HEK293 (cell line): ENCODE measurements at regions not wholly inside any gene's neighbourhood (a gene's known extent, or its start where the extent isn't known, plus 50 kb on each side); places are given as distances from the start of the nearest gene placed in this dataset.

Experiments
- CTCF ChIA-PET: fragments of 350-600 bp; formaldehyde crosslinking; extraction: SDS; loops from one replicate; lab custom pipeline; 2021; ENCODE audit warnings: antibody characterized with exemption; lab: Yijun Ruan, JAX
- POLR2A ChIA-PET: fragments of 300-600 bp; formaldehyde crosslinking; extraction: SDS; loops from one replicate; lab custom pipeline; 2020; ENCODE audit warnings: antibody characterized with exemption, inconsistent platforms; lab: Yijun Ruan, JAX
- H3K27ac ChIP-seq: fragments of 200-500 bp; sonication (Bioruptor generic); 2 replicates; pipeline ENCODE4 v1.5.1; 2014; ENCODE audit warnings: low read depth, low read length, control low read depth, inconsistent platforms; ENCODE audit errors: extremely low read depth
- H3K36me3 ChIP-seq, 2 experiments: fragments of 200-500 bp in 1 of 2; sonication (Bioruptor generic) in 1 of 2; 1 replicate in 1 of 2; 2 replicates in 1 of 2; pipeline ENCODE4 v1.5.1; 2014 to 2017; ENCODE audit warnings: inconsistent platforms in 2 of 2, low read length in 2 of 2; ENCODE audit not compliant: control insufficient read depth in 2 of 2, insufficient read depth in 1 of 2
- H3K4me1 ChIP-seq: fragments of 200-500 bp; sonication (Bioruptor generic); 2 replicates; pipeline ENCODE4 v1.5.1; 2014; ENCODE audit warnings: mild to moderate bottlenecking, low read length, inconsistent platforms; ENCODE audit not compliant: control insufficient read depth, insufficient read depth
- H3K4me3 ChIP-seq: 2 replicates; pipeline ENCODE4 v1.5.1; 2011; ENCODE audit warnings: low read depth, mild to moderate bottlenecking, control low read depth, low read length, moderate library complexity
- H3K9me3 ChIP-seq: fragments of 200-500 bp; sonication (Bioruptor generic); 2 replicates; pipeline ENCODE4 v1.5.1; 2014; ENCODE audit warnings: low read depth, low read length, inconsistent platforms; ENCODE audit not compliant: control insufficient read depth, insufficient read depth
- GFI1B ChIP-seq: fragments of 450-650 bp; formaldehyde crosslinking; IDR thresholded peaks from 2 replicates; pipeline ENCODE4 v1.5.1; 2016; ENCODE audit warnings: missing biosample characterization, missing genetic modification characterization
- HOXD13 ChIP-seq: sonication (generic); formaldehyde crosslinking; IDR thresholded peaks from 2 replicates; pipeline ENCODE4 v1.8.0; 2022; ENCODE audit warnings: missing genetic modification reagents, borderline replicate concordance
- KLF9 ChIP-seq: fragments of 450-650 bp; formaldehyde crosslinking; IDR thresholded peaks from 2 replicates; pipeline ENCODE4 v1.5.1; 2016; ENCODE audit warnings: missing biosample characterization, missing genetic modification characterization, low read depth
- MEIS1 ChIP-seq: sonication (generic); formaldehyde crosslinking; IDR thresholded peaks from 2 replicates; pipeline ENCODE4 v1.8.1; 2022; ENCODE audit warnings: missing genetic modification reagents, mild to moderate bottlenecking, borderline replicate concordance
- TCF7L2 ChIP-seq: IDR thresholded peaks from 2 replicates; pipeline ENCODE4 v1.6.1; 2011; ENCODE audit warnings: low read depth, mild to moderate bottlenecking, inconsistent platforms, low read length, moderate library complexity, borderline replicate concordance
- ZBTB10 ChIP-seq: fragments of 450-650 bp; formaldehyde crosslinking; IDR thresholded peaks from 2 replicates; pipeline ENCODE4 v1.5.1; 2016; ENCODE audit warnings: missing biosample characterization, missing genetic modification characterization
- ZBTB17 ChIP-seq: fragments of 450-650 bp; formaldehyde crosslinking; IDR thresholded peaks from 2 replicates; pipeline ENCODE4 v1.5.1; 2016; ENCODE audit warnings: missing biosample characterization, missing genetic modification characterization
- ZFP3 ChIP-seq: fragments of 450-650 bp; formaldehyde crosslinking; IDR thresholded peaks from 2 replicates; pipeline ENCODE4 v1.5.1; 2016; ENCODE audit warnings: low read depth, missing biosample characterization, missing genetic modification characterization
- ZFP69B ChIP-seq: fragments of 450-650 bp; formaldehyde crosslinking; IDR thresholded peaks from 2 replicates; pipeline ENCODE4 v1.5.1; 2016; ENCODE audit warnings: missing biosample characterization, missing genetic modification characterization
- ZNF133 ChIP-seq: fragments of 450-650 bp; formaldehyde crosslinking; IDR thresholded peaks from 2 replicates; pipeline ENCODE4 v1.5.1; 2016; ENCODE audit warnings: missing biosample characterization, missing genetic modification characterization
- ZNF138 ChIP-seq: fragments of 450-650 bp; formaldehyde crosslinking; IDR thresholded peaks from 2 replicates; pipeline ENCODE4 v1.5.1; 2016; ENCODE audit warnings: missing biosample characterization, missing genetic modification characterization, borderline replicate concordance
- ZNF140 ChIP-seq: fragments of 450-650 bp; formaldehyde crosslinking; IDR thresholded peaks from 2 replicates; pipeline ENCODE4 v1.5.1; 2016; ENCODE audit warnings: missing biosample characterization, missing genetic modification characterization
- ZNF18 ChIP-seq: fragments of 450-650 bp; formaldehyde crosslinking; IDR thresholded peaks from 2 replicates; pipeline ENCODE4 v1.5.1; 2016; ENCODE audit warnings: missing biosample characterization, missing genetic modification characterization
- ZNF221 ChIP-seq: fragments of 450-650 bp; formaldehyde crosslinking; IDR thresholded peaks from 2 replicates; pipeline ENCODE4 v1.5.1; 2017; ENCODE audit warnings: missing biosample characterization, missing genetic modification characterization, borderline replicate concordance
- ZNF292 ChIP-seq: fragments of 450-650 bp; formaldehyde crosslinking; IDR thresholded peaks from 2 replicates; pipeline ENCODE4 v1.5.1; 2016; ENCODE audit warnings: low read depth, missing biosample characterization, missing genetic modification characterization, borderline replicate concordance
- ZNF416 ChIP-seq: fragments of 450-650 bp; formaldehyde crosslinking; IDR thresholded peaks from 2 replicates; pipeline ENCODE4 v1.5.1; 2016; ENCODE audit warnings: missing biosample characterization, missing genetic modification characterization
- ZNF426 ChIP-seq: fragments of 450-650 bp; formaldehyde crosslinking; IDR thresholded peaks from 2 replicates; pipeline ENCODE4 v1.5.1; 2017; ENCODE audit warnings: missing biosample characterization, missing genetic modification characterization, mild to moderate bottlenecking, inconsistent platforms, moderate library complexity
- ZNF521 ChIP-seq: fragments of 450-650 bp; formaldehyde crosslinking; IDR thresholded peaks from 2 replicates; pipeline ENCODE4 v1.5.1; 2017; ENCODE audit warnings: missing biosample characterization, mild to moderate bottlenecking, missing genetic modification characterization
- ZNF621 ChIP-seq: fragments of 450-650 bp; formaldehyde crosslinking; IDR thresholded peaks from 2 replicates; pipeline ENCODE4 v1.5.1; 2017; ENCODE audit warnings: missing biosample characterization, missing genetic modification characterization
- ZNF654 ChIP-seq: fragments of 450-650 bp; formaldehyde crosslinking; IDR thresholded peaks from 2 replicates; pipeline ENCODE4 v1.5.1; 2016; ENCODE audit warnings: low read depth, missing biosample characterization, missing genetic modification characterization
- ZNF777 ChIP-seq: fragments of 450-650 bp; formaldehyde crosslinking; IDR thresholded peaks from 2 replicates; pipeline ENCODE4 v1.5.1; 2017; ENCODE audit warnings: missing biosample characterization, missing genetic modification characterization, borderline replicate concordance
- ZNF830 ChIP-seq: fragments of 450-650 bp; IDR thresholded peaks from 2 replicates; pipeline ENCODE4 v1.5.0; 2018; ENCODE audit warnings: missing biosample characterization, missing genetic modification characterization, low read depth, mild to moderate bottlenecking, moderate library complexity
- ZSCAN5A ChIP-seq: fragments of 450-650 bp; formaldehyde crosslinking; IDR thresholded peaks from 2 replicates; pipeline ENCODE4 v1.5.1; 2016; ENCODE audit warnings: missing biosample characterization, missing genetic modification characterization
- TF ChIP-seq, protein P1 (sequence below): fragments of 450-650 bp; IDR thresholded peaks from 2 replicates; pipeline ENCODE4 v1.5.1; 2018; ENCODE audit warnings: missing biosample characterization, missing genetic modification characterization

- no peak overlapping the region for H3K4me3 ChIP-seq
- no peaks in the 10 kb centered on the region for H3K4me1 ChIP-seq
- POLR2A ChIA-PET = no interaction called here
- no peaks in the 10 kb centered on the region for H3K36me3 ChIP-seq
- TF ChIP-seq ZNF138 (tag by site-specific recombination) (no peak), ZFP3 (tag by site-specific recombination) (no peak), KLF9 (tag by site-specific recombination) (no peak), TCF7L2 (no peak), ZNF416 (tag by site-specific recombination) (no peak), ZNF292 (tag by site-specific recombination) (no peak), MEIS1 (no peak), ZNF221 (tag by site-specific recombination) (no peak), GFI1B (tag by site-specific recombination) (no peak), ZBTB17 (tag by site-specific recombination) (no peak), ZNF426 (tag by site-specific recombination) (no peak), ZBTB10 (tag by site-specific recombination) (no peak), ZNF140 (tag by site-specific recombination) (no peak), ZNF654 (tag by site-specific recombination) (no peak), ZNF521 (tag by site-specific recombination) (no peak), ZNF621 (tag by site-specific recombination) (no peak), HOXD13 (no peak), ZFP69B (tag by site-specific recombination) (no peak)
- TF ChIP-seq, protein P1, sequence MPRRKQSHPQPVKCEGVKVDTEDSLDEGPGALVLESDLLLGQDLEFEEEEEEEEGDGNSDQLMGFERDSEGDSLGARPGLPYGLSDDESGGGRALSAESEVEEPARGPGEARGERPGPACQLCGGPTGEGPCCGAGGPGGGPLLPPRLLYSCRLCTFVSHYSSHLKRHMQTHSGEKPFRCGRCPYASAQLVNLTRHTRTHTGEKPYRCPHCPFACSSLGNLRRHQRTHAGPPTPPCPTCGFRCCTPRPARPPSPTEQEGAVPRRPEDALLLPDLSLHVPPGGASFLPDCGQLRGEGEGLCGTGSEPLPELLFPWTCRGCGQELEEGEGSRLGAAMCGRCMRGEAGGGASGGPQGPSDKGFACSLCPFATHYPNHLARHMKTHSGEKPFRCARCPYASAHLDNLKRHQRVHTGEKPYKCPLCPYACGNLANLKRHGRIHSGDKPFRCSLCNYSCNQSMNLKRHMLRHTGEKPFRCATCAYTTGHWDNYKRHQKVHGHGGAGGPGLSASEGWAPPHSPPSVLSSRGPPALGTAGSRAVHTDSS = no peak
- H3K27ac ChIP-seq = no peak overlapping the region
- CTCF ChIA-PET = no interaction called here
- H3K9me3 ChIP-seq = no peaks in the 10 kb centered on the region
These were observed 137.4 kb downstream of the GAS1 start for GRCh38 chr9:86809759-86810367.

GRCh38 chr9:86809151-86809550 is 138.2 kb downstream of the GAS1 start:
- ChIA-PET POLR2A (interaction anchor here (0.7 kb wide), 1 partner anchor 135 kb away, joined by 4 read pairs; no protein-coding TSS in a partner anchor), CTCF (interaction anchor here (0.7 kb wide), 1 partner anchor 319 kb away, joined by 3 read pairs; no protein-coding TSS in a partner anchor)
- H3K36me3 ChIP-seq = no peaks in the 10 kb centered on the region
- H3K4me3 ChIP-seq = no peak overlapping the region
- no peaks in the 10 kb centered on the region for H3K4me1 ChIP-seq
- no peaks in the 10 kb centered on the region for H3K9me3 ChIP-seq
- no peak overlapping the region for H3K27ac ChIP-seq
- TF ChIP-seq ZSCAN5A (tag by site-specific recombination) (no peak), ZNF830 (tag by site-specific recombination) (no peak), ZNF133 (tag by site-specific recombination) (no peak), ZNF18 (tag by site-specific recombination) (no peak), ZNF777 (no peak)
